Nephron (organoid): ENCODE measurements at regions not wholly inside any gene's neighbourhood (a gene's known extent, or its start where the extent isn't known, plus 50 kb on each side); places are given as distances from the start of the nearest gene placed in this dataset.

Source experiments
- H3K27ac Mint-ChIP-seq, 3 experiments: 2 replicates each; pipeline ENCODE4 v1.8.0; 2020; ENCODE audit warnings: mixed read lengths in 3 of 3, mild to moderate bottlenecking in 2 of 3, moderate library complexity in 1 of 3
- H3K27me3 Mint-ChIP-seq: 2 replicates; pipeline ENCODE4 v1.8.0; 2021; ENCODE audit warnings: low read depth, mild to moderate bottlenecking, moderate library complexity, mixed read lengths
- H3K36me3 Mint-ChIP-seq: 2 replicates; pipeline ENCODE4 v1.8.0; 2020; ENCODE audit warnings: low read depth, mixed read lengths
- H3K4me1 Mint-ChIP-seq: 2 replicates; pipeline ENCODE4 v1.8.0; 2020; ENCODE audit warnings: mixed read lengths
- H3K4me3 Mint-ChIP-seq, 3 experiments: 2 replicates each; pipeline ENCODE4 v1.8.0; 2020; ENCODE audit warnings: mild to moderate bottlenecking in 3 of 3, mixed read lengths in 3 of 3, moderate library complexity in 2 of 3
- H3K9me3 Mint-ChIP-seq: 2 replicates; pipeline ENCODE4 v1.8.0; 2020; ENCODE audit warnings: mixed read lengths
- CTCF ChIP-seq, 3 experiments: fragments of 200-600 bp; sonication (generic); IDR thresholded peaks; one replicate each; pipeline ENCODE4 v1.5.0; 2021; ENCODE audit warnings: antibody characterized with exemption in 3 of 3; ENCODE audit not compliant: unreplicated experiment in 3 of 3

GRCh38 chr4:23311983-23312382 is 577.9 kb downstream of the PPARGC1A start:
- H3K4me3 Mint-ChIP-seq, result no peak overlapping the region
- H3K4me1 Mint-ChIP-seq, result no peaks in the 10 kb centered on the region
- H3K27ac Mint-ChIP-seq, result no peak overlapping the region
- no peaks in the 10 kb centered on the region for H3K9me3 Mint-ChIP-seq
- TF ChIP-seq CTCF (IDR thresholded peaks at IDR 0.05; ENCODE audit: unreplicated experiment in 3 of 3), result no peak
- H3K27me3 Mint-ChIP-seq, result no peaks in the 10 kb centered on the region
- no peaks in the 10 kb centered on the region for H3K36me3 Mint-ChIP-seq

GRCh38 chr4:23305026-23305425 is 584.8 kb downstream of the PPARGC1A start:
- no peak overlapping the region for H3K27ac Mint-ChIP-seq
- no peak for TF ChIP-seq CTCF (IDR thresholded peaks at IDR 0.05; ENCODE audit: unreplicated experiment in 3 of 3)
- H3K27me3 Mint-ChIP-seq, result no peaks in the 10 kb centered on the region
- no peaks in the 10 kb centered on the region for H3K9me3 Mint-ChIP-seq
- H3K4me1 Mint-ChIP-seq, result no peaks in the 10 kb centered on the region
- no peaks in the 10 kb centered on the region for H3K36me3 Mint-ChIP-seq
- no peak overlapping the region for H3K4me3 Mint-ChIP-seq

- H3K27me3 Mint-ChIP-seq, result no peaks in the 10 kb centered on the region
- TF ChIP-seq CTCF (IDR thresholded peaks at IDR 0.05; ENCODE audit: unreplicated experiment in 3 of 3), result no peak
- no peak overlapping the region for H3K4me3 Mint-ChIP-seq
- H3K27ac Mint-ChIP-seq, result no peak overlapping the region
- H3K36me3 Mint-ChIP-seq, result no peaks in the 10 kb centered on the region
- no peaks in the 10 kb centered on the region for H3K9me3 Mint-ChIP-seq
- no peaks in the 10 kb centered on the region for H3K4me1 Mint-ChIP-seq
Observed at GRCh38 chr4:23298371-23298770, 591.5 kb downstream of the PPARGC1A start.

- no peak for TF ChIP-seq CTCF (IDR thresholded peaks at IDR 0.05; ENCODE audit: unreplicated experiment in 3 of 3)
- H3K9me3 Mint-ChIP-seq, result no peaks in the 10 kb centered on the region
- no peak overlapping the region for H3K27ac Mint-ChIP-seq
- H3K4me3 Mint-ChIP-seq, result no peak overlapping the region
- H3K27me3 Mint-ChIP-seq, result no peaks in the 10 kb centered on the region
- H3K36me3 Mint-ChIP-seq, result no peaks in the 10 kb centered on the region
- H3K4me1 Mint-ChIP-seq, result no peaks in the 10 kb centered on the region
Observed at GRCh38 chr4:23297327-23297726, 592.5 kb downstream of the PPARGC1A start.

GRCh38 chr4:23291139-23291538 is 598.4 kb downstream of the GBA3 start:
- Mint-ChIP-seq H3K27ac (no peak overlapping the region), H3K4me1 (no peaks in the 10 kb centered on the region), H3K27me3 (no peaks in the 10 kb centered on the region), H3K4me3 (no peak overlapping the region), H3K9me3 (no peaks in the 10 kb centered on the region), H3K36me3 (no peaks in the 10 kb centered on the region)
- no peak for TF ChIP-seq CTCF (IDR thresholded peaks at IDR 0.05; ENCODE audit: unreplicated experiment in 3 of 3)

- Mint-ChIP-seq H3K27ac (no peak overlapping the region), H3K4me3 (no peak overlapping the region), H3K4me1 (no peaks in the 10 kb centered on the region), H3K9me3 (no peaks in the 10 kb centered on the region), H3K27me3 (no peaks in the 10 kb centered on the region), H3K36me3 (no peaks in the 10 kb centered on the region)
- TF ChIP-seq CTCF (IDR thresholded peaks at IDR 0.05; ENCODE audit: unreplicated experiment in 3 of 3), result no peak
Observed at GRCh38 chr4:23290656-23291055, 597.9 kb downstream of the GBA3 start.
